Activated CD4-positive, alpha-beta T cell treated with anti-CD3 and anti-CD28 coated beads for 36 hours (primary cell): ENCODE measurements at regions not wholly inside any gene's neighbourhood (a gene's known extent, or its start where the extent isn't known, plus 50 kb on each side); places are given as distances from the start of the nearest gene placed in this dataset.

Source experiments
- ATAC-seq: fragments of 200-7000 bp; cut with Tn5 transposase; one replicate; pipeline ENCODE4 v1.10.0; 2021; ENCODE audit warnings: mild to moderate bottlenecking, moderate library complexity
- CTCF ChIA-PET: fragments of 350-600 bp; sonication (Branson Sonifier 250); formaldehyde crosslinking; loops from one replicate; lab custom pipeline; 2021; ENCODE audit warnings: antibody characterized with exemption; lab: Charles Lee
- POLR2A ChIA-PET: fragments of 350-600 bp; sonication (Branson Sonifier 250); formaldehyde crosslinking; loops from one replicate; lab custom pipeline; 2021; ENCODE audit warnings: antibody characterized with exemption, inconsistent platforms; lab: Charles Lee
- DNase-seq: peaks from one replicate; pipeline ENCODE4 v3.0.0-alpha.2; 2020
- H3K27ac Mint-ChIP-seq: one replicate; pipeline ENCODE4 v1.8.0; 2021; ENCODE audit warnings: mixed read lengths
- H3K27me3 Mint-ChIP-seq: one replicate; pipeline ENCODE4 v1.8.0; 2021; ENCODE audit warnings: mixed read lengths
- H3K36me3 Mint-ChIP-seq: one replicate; pipeline ENCODE4 v1.8.0; 2021; ENCODE audit warnings: low read depth, mixed read lengths
- H3K4me1 Mint-ChIP-seq: one replicate; pipeline ENCODE4 v1.8.0; 2021; ENCODE audit warnings: mixed read lengths
- H3K4me3 Mint-ChIP-seq: one replicate; pipeline ENCODE4 v1.8.0; 2021; ENCODE audit warnings: mild to moderate bottlenecking, moderate library complexity, mixed read lengths
- H3K9me3 Mint-ChIP-seq: one replicate; pipeline ENCODE4 v1.8.0; 2021; ENCODE audit warnings: low read depth, mixed read lengths
- intact Hi-C, 2 experiments: fragments of 100-400 bp; cut with DNase I in 1 of 2; cut with micrococcal nuclease in 1 of 2; formaldehyde crosslinking; loops; one replicate each; pipeline versions ENCODE4 v1.14.2 to v1.15.1; 2022 to 2024; cut with DNase I, micrococcal nuclease

- CTCF ChIA-PET = no interaction called here
- Mint-ChIP-seq H3K36me3 (no peaks in the 10 kb centered on the region), H3K27me3 (peaks cover 6% of the 10 kb centered on the region), H3K4me3 (no peak overlapping the region), H3K27ac (no peak overlapping the region), H3K9me3 (no peaks in the 10 kb centered on the region), H3K4me1 (no peaks in the 10 kb centered on the region)
- POLR2A ChIA-PET = no interaction called here
- ATAC-seq (no peak), DNase-seq (no peak)
- intact Hi-C loops = no loop called here
Measured at GRCh38 chr6:71446057-71446456, 157.4 kb downstream of the OGFRL1 start.

- Mint-ChIP-seq H3K9me3 (no peaks in the 10 kb centered on the region), H3K27ac (no peak overlapping the region), H3K4me3 (no peak overlapping the region), H3K4me1 (no peaks in the 10 kb centered on the region), H3K27me3 (peaks cover 6% of the 10 kb centered on the region), H3K36me3 (no peaks in the 10 kb centered on the region)
- no peak for DNase-seq
- ATAC-seq = no peak
- intact Hi-C loops = no loop called here
- POLR2A ChIA-PET = no interaction called here
- CTCF ChIA-PET = no interaction called here
Measured at GRCh38 chr6:71446470-71446869, 157.9 kb downstream of the OGFRL1 start.

DNA sequence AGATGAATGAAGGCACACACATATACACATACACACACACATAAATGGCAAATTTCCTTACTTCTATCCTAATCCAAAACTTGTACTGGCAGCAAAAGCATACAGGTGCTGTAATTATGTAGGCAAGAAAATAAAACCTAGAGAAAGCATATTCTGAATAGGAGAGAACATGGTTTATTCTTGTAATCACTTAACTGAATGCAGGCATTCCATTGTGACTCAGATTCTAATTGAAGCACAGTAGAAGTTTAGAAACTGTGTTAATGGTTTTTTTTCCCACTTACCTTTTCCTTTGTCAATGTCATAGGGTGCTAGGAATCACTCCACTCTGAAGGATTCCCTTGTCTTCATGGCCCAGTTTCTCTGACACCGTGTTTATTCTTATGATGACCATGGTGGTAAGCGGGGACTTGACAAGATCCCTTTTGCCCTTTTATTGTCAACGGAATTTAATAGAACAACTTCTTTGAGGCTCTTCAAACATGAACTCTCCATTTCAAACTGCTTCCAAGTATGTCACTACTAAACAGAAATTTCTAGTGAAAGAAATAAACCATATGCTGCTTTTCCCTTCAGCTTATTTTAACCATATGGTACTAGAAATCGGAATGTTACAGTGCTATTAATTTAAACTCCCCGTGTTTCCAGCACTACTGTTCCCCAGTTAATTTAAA is 164.2 kb downstream of the OGFRL1 start:
- Mint-ChIP-seq H3K4me1 (no peaks in the 10 kb centered on the region), H3K27ac (no peak overlapping the region), H3K36me3 (no peaks in the 10 kb centered on the region), H3K27me3 (peaks cover 2% of the 10 kb centered on the region), H3K4me3 (no peak overlapping the region), H3K9me3 (no peaks in the 10 kb centered on the region)
- no peak for DNase-seq
- CTCF ChIA-PET = no interaction called here
- POLR2A ChIA-PET = no interaction called here
- intact Hi-C loops = no loop called here
- no peak for ATAC-seq

DNA sequence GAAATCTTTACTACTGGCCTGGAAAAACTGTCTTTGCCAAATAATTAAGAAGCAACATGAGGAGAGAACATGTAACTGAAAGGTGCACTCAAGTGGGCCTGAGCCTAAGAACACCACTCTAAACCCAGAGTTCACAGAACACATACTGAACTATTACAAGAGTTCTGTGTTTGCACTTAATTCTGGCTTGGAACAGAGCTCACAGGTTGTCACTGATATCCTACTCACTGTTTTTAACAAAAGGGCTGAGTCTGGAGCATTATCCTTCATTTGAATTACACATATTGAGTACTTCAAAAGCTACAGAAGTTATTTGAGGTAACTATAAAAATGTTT is 164.7 kb downstream of the OGFRL1 start:
- intact Hi-C loops = no loop called here
- H3K9me3 Mint-ChIP-seq = no peaks in the 10 kb centered on the region
- H3K27ac Mint-ChIP-seq = no peak overlapping the region
- peaks cover 2% of the 10 kb centered on the region for H3K27me3 Mint-ChIP-seq
- no peak overlapping the region for H3K4me3 Mint-ChIP-seq
- H3K4me1 Mint-ChIP-seq = no peaks in the 10 kb centered on the region
- POLR2A ChIA-PET = no interaction called here
- ATAC-seq (no peak), DNase-seq (no peak)
- CTCF ChIA-PET = no interaction called here
- H3K36me3 Mint-ChIP-seq = no peaks in the 10 kb centered on the region

DNA sequence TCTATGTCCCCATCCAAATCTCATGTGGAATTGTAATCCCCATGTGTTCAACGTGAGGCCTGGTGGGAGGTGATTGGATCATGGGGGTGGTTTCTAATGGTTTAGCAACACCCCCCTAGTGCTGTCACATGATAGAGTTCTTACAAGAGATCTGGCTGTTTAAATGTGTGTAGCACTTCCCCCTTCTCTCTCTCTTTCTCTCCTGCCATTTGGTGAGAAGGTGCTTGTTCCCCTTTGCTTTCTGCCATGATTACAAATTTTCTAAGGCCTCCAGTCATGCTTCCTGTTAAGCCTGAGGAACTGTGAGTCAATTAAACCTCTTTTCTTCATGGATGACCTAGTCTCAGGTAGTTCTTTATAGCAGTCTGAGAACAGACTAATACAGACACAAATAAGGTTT is 165.4 kb downstream of the OGFRL1 start:
- peaks cover 2% of the 10 kb centered on the region for H3K27me3 Mint-ChIP-seq
- ChIA-PET CTCF (no interaction called here), POLR2A (no interaction called here)
- H3K27ac Mint-ChIP-seq = no peak overlapping the region
- no peaks in the 10 kb centered on the region for H3K4me1 Mint-ChIP-seq
- ATAC-seq (no peak), DNase-seq (no peak)
- H3K36me3 Mint-ChIP-seq = no peaks in the 10 kb centered on the region
- H3K4me3 Mint-ChIP-seq = no peak overlapping the region
- no peaks in the 10 kb centered on the region for H3K9me3 Mint-ChIP-seq
- intact Hi-C loops = no loop called here

DNA sequence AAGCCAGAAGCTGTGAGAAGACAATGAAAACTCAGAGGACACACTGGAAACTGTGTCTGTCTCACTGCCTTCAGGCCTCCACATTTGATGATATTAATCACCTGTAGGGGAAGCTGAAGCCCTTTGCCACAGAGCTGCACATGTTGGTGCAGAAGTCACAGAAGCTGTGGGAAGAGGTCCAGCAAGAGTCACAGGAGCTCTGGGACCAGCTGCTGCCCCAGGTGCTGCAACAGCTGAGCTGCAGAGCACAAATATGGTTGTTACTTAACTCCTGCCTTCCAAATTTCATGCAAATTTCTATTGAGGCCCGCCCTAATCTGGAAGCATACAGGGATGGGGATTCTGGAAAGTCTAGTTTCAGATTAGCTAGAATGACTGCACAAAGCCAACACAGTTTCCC is 169.3 kb downstream of the OGFRL1 start:
- no peak overlapping the region for H3K27ac Mint-ChIP-seq
- H3K4me1 Mint-ChIP-seq = no peaks in the 10 kb centered on the region
- CTCF ChIA-PET = interaction anchor here (0.6 kb wide), 1 partner anchor 10 kb away, joined by 3 read pairs; no protein-coding TSS in a partner anchor
- POLR2A ChIA-PET = no interaction called here
- intact Hi-C loops = no loop called here
- DNase-seq (no peak), ATAC-seq (no peak)
- H3K27me3 Mint-ChIP-seq = no peaks in the 10 kb centered on the region
- H3K36me3 Mint-ChIP-seq = no peaks in the 10 kb centered on the region
- H3K4me3 Mint-ChIP-seq = no peak overlapping the region
- no peaks in the 10 kb centered on the region for H3K9me3 Mint-ChIP-seq

GRCh38 chr6:71459162-71459561 is 170.6 kb downstream of the OGFRL1 start:
- intact Hi-C loops = no loop called here
- ATAC-seq (no peak), DNase-seq (no peak)
- no peaks in the 10 kb centered on the region for H3K9me3 Mint-ChIP-seq
- no peak overlapping the region for H3K4me3 Mint-ChIP-seq
- CTCF ChIA-PET = no interaction called here
- H3K27ac Mint-ChIP-seq = no peak overlapping the region
- H3K27me3 Mint-ChIP-seq = no peaks in the 10 kb centered on the region
- H3K4me1 Mint-ChIP-seq = no peaks in the 10 kb centered on the region
- POLR2A ChIA-PET = no interaction called here
- no peaks in the 10 kb centered on the region for H3K36me3 Mint-ChIP-seq

- Mint-ChIP-seq H3K4me1 (no peaks in the 10 kb centered on the region), H3K4me3 (no peak overlapping the region), H3K27ac (no peak overlapping the region), H3K36me3 (no peaks in the 10 kb centered on the region), H3K9me3 (peaks cover 1% of the 10 kb centered on the region), H3K27me3 (no peaks in the 10 kb centered on the region)
- CTCF ChIA-PET = no interaction called here
- POLR2A ChIA-PET = no interaction called here
- intact Hi-C loops = no loop called here
- no peak for ATAC-seq
- no peak for DNase-seq
Measured at GRCh38 chr6:71460933-71461332, 172.3 kb downstream of the OGFRL1 start.

GRCh38 chr6:71463061-71463460 is 174.4 kb downstream of the OGFRL1 start:
- Mint-ChIP-seq H3K36me3 (no peaks in the 10 kb centered on the region), H3K27me3 (no peaks in the 10 kb centered on the region), H3K4me1 (no peaks in the 10 kb centered on the region), H3K27ac (no peak overlapping the region), H3K9me3 (peaks cover 5% of the 10 kb centered on the region), H3K4me3 (no peak overlapping the region)
- ChIA-PET CTCF (no interaction called here), POLR2A (no interaction called here)
- ATAC-seq (no peak), DNase-seq (no peak)
- intact Hi-C loops = no loop called here

DNA sequence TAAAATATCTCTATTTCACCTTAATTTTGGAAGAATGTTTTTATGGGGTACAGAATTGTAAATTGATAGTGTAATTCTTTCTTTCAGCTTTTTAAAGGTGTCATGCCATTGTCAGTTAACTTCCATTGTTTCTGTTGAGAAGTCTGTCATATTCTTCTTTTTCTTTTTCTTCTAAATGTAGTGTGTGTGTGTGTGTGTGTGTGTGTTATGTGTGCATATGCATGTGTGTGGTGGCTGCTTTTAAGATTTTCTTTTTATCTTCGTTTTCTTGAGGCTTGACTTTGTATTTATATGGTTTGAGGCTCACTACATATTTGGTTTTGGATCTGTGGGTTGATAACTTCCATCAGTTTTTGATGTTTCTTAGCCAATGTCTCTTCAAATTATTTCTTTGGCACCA is 176.5 kb downstream of the OGFRL1 start:
- Mint-ChIP-seq H3K9me3 (peaks cover 5% of the 10 kb centered on the region), H3K36me3 (no peaks in the 10 kb centered on the region), H3K27me3 (peaks cover 3% of the 10 kb centered on the region), H3K27ac (no peak overlapping the region), H3K4me3 (no peak overlapping the region), H3K4me1 (no peaks in the 10 kb centered on the region)
- POLR2A ChIA-PET = no interaction called here
- ATAC-seq = no peak
- intact Hi-C loops = no loop called here
- no peak for DNase-seq
- CTCF ChIA-PET = no interaction called here

GRCh38 chr6:71466362-71466761 is 177.8 kb downstream of the OGFRL1 start:
- Mint-ChIP-seq H3K4me1 (no peaks in the 10 kb centered on the region), H3K27ac (no peak overlapping the region), H3K36me3 (no peaks in the 10 kb centered on the region), H3K27me3 (peaks cover 4% of the 10 kb centered on the region), H3K4me3 (no peak overlapping the region), H3K9me3 (peaks cover 5% of the 10 kb centered on the region)
- DNase-seq = no peak
- ChIA-PET CTCF (no interaction called here), POLR2A (no interaction called here)
- no peak for ATAC-seq
- intact Hi-C loops = no loop called here

DNA sequence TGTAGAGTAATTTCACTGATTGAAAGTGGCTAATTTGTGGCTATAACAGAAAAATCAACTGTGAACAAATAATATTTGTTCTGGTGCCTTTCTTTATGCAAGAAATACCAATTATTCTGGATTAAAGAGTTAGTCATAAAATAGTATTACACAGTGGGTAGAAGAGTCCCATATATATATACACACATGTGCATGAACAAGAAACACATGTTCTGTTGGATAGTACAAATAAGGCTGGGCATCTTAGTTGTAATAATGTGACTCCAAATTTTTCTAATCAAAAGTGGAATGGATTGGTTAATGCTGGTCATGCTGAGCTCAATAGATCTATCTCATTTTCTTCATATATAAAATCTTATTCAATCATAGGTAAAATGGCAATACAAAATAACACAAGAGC is 179.4 kb downstream of the OGFRL1 start:
- CTCF ChIA-PET = interaction anchor here (0.9 kb wide), 1 partner anchor 345 kb away, joined by 3 read pairs; no protein-coding TSS in a partner anchor
- H3K27ac Mint-ChIP-seq = no peak overlapping the region
- no peaks in the 10 kb centered on the region for H3K4me1 Mint-ChIP-seq
- H3K9me3 Mint-ChIP-seq = peaks cover 5% of the 10 kb centered on the region
- ATAC-seq (no peak), DNase-seq (no peak)
- intact Hi-C loops = no loop called here
- H3K27me3 Mint-ChIP-seq = peaks cover 8% of the 10 kb centered on the region
- no peak overlapping the region for H3K4me3 Mint-ChIP-seq
- no peaks in the 10 kb centered on the region for H3K36me3 Mint-ChIP-seq
- POLR2A ChIA-PET = no interaction called here
